GM21619 (cell line): ENCODE measurements at regions not wholly inside any gene's neighbourhood (a gene's known extent, or its start where the extent isn't known, plus 50 kb on each side); places are given as distances from the start of the nearest gene placed in this dataset.

Experiments
- ATAC-seq: cut with Tn5 transposase; IDR thresholded peaks from one replicate; pipeline ENCODE4 v1.9.1; 2021; ENCODE audit not compliant: unreplicated experiment

- ATAC-seq, result no peak
Measured at GRCh38 chr13:84272877-84273562, 390.7 kb upstream of the SLITRK1 start.

GRCh38 chr13:84265257-84265764, 383.0 kb upstream of the SLITRK1 start:
- no peak for ATAC-seq

DNA sequence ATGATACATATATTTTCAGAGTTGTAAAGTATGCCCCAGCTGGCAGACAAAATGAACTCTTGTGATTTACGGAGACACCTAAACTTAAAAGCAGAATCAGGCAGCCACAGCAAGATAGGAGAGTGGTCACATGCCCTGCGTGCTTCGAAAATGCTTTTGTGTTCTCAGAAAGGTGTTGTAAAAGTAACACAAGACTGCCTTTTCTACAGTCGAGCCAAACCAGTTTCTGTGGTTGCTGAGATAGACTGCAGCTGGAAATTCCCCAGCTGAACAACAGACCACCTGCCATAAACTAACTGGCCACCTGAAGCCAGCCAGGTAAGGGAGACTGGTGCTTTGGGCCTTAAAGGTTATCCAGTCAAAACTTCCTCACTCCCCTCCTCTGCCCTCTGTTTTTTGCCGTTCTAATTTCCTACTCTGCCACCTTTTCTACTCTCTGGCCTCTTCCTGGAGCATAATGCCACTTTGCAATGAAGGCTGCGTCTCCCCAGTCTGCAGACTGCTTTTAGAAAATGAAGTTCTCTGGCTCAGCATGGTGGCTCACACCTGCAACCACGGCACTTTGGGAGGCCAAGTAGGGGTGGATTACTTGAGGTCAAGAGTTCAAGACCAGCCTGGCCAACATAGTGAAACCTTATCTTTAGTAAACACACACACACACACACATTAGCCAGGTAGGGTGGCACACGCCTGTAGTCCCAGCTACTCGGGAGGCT, 381.2 kb upstream of the SLITRK1 start:
- no peak for ATAC-seq

DNA sequence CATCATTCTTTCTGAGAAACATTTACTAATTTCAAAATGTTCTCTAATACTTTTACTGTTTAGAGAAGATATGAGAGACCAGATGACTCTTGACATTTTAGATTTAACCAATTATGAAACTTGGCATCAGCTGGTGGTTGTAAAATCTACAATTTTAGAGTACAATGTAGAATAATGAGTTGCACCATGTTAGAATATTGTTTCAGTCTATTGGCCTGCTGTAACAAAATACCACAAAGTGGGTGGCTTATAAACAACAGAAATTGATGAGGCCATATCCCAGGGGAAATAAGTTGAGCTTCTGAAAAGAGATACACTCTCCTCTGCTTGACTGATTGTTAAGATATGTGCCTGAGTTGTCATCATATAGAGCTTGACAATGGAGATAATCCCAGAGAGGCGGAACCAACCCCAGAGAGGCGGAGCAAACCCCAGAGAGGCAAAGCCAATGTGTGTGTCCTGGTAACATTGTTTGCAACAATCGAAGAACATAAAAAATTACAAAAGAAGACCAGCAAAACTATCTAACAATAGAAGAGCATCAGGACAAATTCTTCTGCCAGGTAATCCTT, 373.0 kb upstream of the SLITRK1 start:
- ATAC-seq, result no peak

GRCh38 chr13:84249463-84249862, 367.2 kb upstream of the SLITRK1 start:
- ATAC-seq, result no peak

GRCh38 chr13:84243340-84243739, 361.1 kb upstream of the SLITRK1 start:
- no peak for ATAC-seq

DNA sequence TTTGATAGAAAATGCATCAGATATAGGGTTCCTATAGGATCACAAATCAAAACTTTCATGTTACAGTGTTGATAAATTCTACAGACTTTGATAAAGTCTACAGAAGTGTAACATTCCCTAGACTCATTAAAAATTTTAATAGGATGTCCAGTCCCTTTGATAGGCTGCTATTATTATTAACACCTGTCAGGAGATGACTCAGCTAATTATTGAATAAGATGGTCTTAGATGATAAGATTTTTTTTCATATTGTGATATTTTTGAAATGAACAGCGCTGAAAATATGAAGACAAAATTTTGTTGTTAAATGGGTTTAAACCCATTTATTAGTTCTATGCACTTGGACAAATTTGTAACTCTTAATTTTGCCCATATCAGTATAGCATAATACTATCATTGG, 356.8 kb upstream of the SLITRK1 start:
- no peak for ATAC-seq

GRCh38 chr13:84238381-84238780, 356.1 kb upstream of the SLITRK1 start:
- no peak for ATAC-seq

GRCh38 chr13:84237143-84237542, 354.9 kb upstream of the SLITRK1 start:
- ATAC-seq, result no peak

DNA sequence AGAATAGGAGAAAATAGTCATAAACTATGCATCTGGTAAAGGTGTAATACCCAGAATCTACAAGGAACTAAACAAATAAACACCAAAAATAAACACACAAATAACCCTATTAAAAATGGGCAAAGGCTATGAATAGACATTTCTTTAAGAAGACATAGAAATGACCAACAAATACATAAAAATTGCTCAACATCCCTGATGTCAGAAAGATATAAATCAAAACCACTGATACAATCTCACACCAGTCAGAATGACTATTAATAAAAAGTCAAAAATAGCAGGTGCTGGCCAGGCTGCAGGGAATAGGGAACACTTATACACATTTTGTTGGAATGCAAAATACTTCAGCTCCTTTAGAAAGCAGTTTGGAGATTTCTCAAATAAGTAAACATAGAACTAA, 352.1 kb upstream of the SLITRK1 start:
- ATAC-seq, result no peak

- no peak for ATAC-seq
Measured at GRCh38 chr13:84230568-84230967, 348.3 kb upstream of the SLITRK1 start.

DNA sequence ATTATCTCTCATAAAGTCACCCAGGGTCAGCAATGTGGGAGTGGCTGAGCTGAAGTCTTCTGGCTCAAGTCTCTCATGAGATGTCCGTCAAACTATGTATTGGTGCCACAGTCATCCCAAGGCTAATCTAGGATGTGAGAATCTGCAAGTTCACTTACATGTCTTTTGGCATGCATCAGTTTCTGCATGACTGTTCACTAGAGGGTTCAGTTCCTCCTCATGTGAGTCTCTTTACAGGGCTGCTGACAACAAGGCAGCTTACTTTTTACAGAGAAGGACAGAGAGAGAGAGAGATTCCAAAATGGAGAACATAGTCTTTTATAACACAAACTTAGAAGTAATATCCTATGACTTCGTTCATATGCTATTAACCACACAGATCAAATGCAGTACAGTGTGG, 328.8 kb upstream of the SLITRK1 start:
- no peak for ATAC-seq

- ATAC-seq, result no peak
Measured at GRCh38 chr13:84208246-84208910, 326.1 kb upstream of the SLITRK1 start.

GRCh38 chr13:84207509-84207908, 325.2 kb upstream of the SLITRK1 start:
- no peak for ATAC-seq

- no peak for ATAC-seq
Measured at GRCh38 chr13:84200971-84201370, 318.7 kb upstream of the SLITRK1 start.

- no peak for ATAC-seq
Measured at GRCh38 chr13:84192125-84192524, 309.9 kb upstream of the SLITRK1 start.

DNA sequence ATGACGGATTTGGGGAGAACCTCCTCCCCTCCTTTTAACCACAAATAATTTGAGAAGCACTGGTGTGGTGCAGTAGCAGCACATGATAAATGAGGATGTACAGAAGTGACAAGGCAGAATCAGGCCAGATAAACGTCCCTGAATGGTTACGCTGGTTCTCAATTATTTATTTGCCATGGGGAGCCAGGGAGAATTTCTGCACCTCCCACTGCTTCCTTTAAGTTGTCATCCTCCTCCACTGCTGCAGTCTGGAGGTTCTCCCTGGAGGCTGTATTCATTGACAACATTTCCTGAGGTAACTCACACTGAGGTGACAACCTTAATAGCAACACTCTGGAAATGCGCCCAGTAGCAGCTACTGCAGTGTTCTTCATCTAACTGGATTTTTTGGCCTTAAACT, 308.9 kb upstream of the SLITRK1 start:
- ATAC-seq, result no peak

- no peak for ATAC-seq
Measured at GRCh38 chr13:84187626-84188025, 305.4 kb upstream of the SLITRK1 start.

DNA sequence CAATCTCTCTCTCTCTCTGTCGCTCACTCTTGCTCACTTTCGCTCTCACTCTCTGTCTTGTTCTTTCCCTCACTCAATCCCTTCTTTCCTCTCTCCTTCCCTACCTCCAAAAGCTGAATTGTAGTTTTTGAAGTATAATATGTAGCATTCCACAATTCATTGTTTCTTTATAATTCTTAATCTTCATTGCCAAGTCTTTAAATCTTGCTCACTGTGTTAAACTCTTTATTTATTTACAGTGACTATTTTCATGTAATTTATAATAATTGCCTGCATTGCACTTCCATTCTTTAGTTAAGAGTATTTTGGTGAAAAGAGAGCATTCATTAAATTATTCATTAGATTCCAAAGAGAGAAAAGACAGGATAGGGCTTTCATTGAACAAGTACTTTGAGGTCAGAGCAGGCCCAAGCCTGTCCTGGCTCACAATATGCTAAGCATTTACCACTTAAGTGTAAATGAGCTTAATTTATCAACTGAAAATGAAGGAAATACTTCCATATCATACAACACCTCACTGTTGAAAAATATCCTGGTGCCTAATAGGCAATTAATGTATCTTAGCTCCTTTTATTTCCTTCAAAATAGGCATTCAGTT, 257.4 kb upstream of the SLITRK1 start:
- ATAC-seq, result no peak

DNA sequence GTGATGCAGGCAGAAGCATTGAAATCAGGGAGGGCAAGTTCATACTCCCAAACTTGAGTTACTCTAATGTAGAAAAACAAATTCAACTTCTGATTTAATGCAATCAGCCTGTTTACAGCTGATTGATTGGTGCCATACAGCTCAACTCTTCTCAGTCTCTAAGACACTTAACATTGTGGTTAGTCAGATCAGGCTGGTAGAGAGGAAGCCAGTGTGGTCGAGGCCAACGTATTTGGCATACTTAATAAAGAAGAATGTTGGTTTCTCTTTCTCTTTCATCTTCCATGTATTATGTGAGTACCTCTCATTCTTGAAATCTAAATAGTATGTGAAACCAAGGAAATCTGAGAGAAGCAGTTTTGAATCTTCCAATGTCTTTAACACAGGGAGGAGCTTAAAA, 255.0 kb upstream of the SLITRK1 start:
- peak; percentile 99 for ATAC-seq

- no peak for ATAC-seq
Measured at GRCh38 chr13:84136582-84136981, 254.3 kb upstream of the SLITRK1 start.
